ENCODE measurements at regions not wholly inside any gene's neighbourhood (a gene's known extent, or its start where the extent isn't known, plus 50 kb on each side); places are given as distances from the start of the nearest gene placed in this dataset.
"Not testable (repeated sequence)": the region's sequence is repeated elsewhere in the genome, so short reads cannot be mapped to it uniquely, and the experiment has no call there.

- DNase-seq = no peak
Measured at GRCh38 chr7:42720991-42721796, 190.7 kb downstream of the C7orf25 start.

- no peak for DNase-seq
Measured at GRCh38 chr7:42720012-42720411, 191.9 kb downstream of the C7orf25 start.

GRCh38 chr7:42718466-42718865 lies 193.4 kb downstream of the C7orf25 start:
- not testable (repeated sequence) for DNase-seq

- DNase-seq = no peak
Measured at GRCh38 chr7:42714356-42714755, 197.5 kb downstream of the C7orf25 start.

GRCh38 chr7:42709284-42709683 lies 202.6 kb downstream of the C7orf25 start:
- DNase-seq = no peak

- no peak for DNase-seq
Measured at GRCh38 chr7:42704710-42705109, 207.2 kb downstream of the C7orf25 start.

- no peak for DNase-seq
Measured at GRCh38 chr7:42702647-42703046, 209.2 kb downstream of the C7orf25 start.

GRCh38 chr7:42700406-42701327 lies 211.2 kb downstream of the C7orf25 start:
- no peak for DNase-seq

- DNase-seq = no peak
Measured at GRCh38 chr7:42699380-42700178, 212.3 kb downstream of the C7orf25 start.

GRCh38 chr7:42698600-42699374 lies 213.1 kb downstream of the C7orf25 start:
- no peak for DNase-seq

- no peak for DNase-seq
Measured at GRCh38 chr7:42694894-42695507, 216.9 kb downstream of the C7orf25 start.

GRCh38 chr7:42693722-42694121 lies 218.1 kb downstream of the C7orf25 start:
- no peak for DNase-seq

GRCh38 chr7:42692621-42693020 lies 219.2 kb downstream of the C7orf25 start:
- no peak for DNase-seq

- peak; percentile 48 for DNase-seq
Measured at GRCh38 chr7:42690794-42691639, 220.9 kb downstream of the C7orf25 start.

GRCh38 chr7:42689626-42690025 lies 222.2 kb downstream of the C7orf25 start:
- DNase-seq = no peak

- no peak for DNase-seq
Measured at GRCh38 chr7:42688056-42688371, 223.9 kb downstream of the C7orf25 start.

- DNase-seq = no peak
Measured at GRCh38 chr7:42687211-42688055, 224.4 kb downstream of the C7orf25 start.

- no peak for DNase-seq
Measured at GRCh38 chr7:42686594-42687156, 225.2 kb downstream of the C7orf25 start.

GRCh38 chr7:42685911-42686310 lies 226.0 kb downstream of the C7orf25 start:
- DNase-seq = no peak
